ENCODE measurements at regions not wholly inside any gene's neighbourhood (a gene's known extent, or its start where the extent isn't known, plus 50 kb on each side); places are given as distances from the start of the nearest gene placed in this dataset.
A peak's percentile ranks its signal among the peaks of the same experiment; 100 is the strongest.
"Not testable (repeated sequence)": the region's sequence is repeated elsewhere in the genome, so short reads cannot be mapped to it uniquely, and the experiment has no call there.

DNA sequence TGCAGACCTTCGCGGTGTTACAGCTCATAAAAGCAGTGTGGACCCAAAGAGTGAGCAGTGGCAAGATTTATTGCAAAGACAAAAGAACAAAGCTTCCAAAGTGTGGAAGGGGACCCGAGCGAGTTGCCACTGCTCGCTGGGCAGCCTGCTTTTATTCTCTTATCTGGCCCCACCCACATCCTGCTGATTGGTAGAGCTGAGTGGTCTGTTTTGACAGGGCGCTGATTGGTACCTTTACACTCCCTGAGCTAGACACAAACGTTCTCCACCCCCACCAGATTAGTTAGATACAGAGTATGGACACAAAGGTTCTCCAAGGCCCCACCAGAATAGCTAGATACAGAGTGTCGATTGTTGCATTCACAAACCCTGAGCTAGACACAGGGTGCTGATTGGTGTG lies 156.2 kb upstream of the GIMD1 start:
- not testable (repeated sequence) for DNase-seq (ENCODE audit: low spot score)

DNA sequence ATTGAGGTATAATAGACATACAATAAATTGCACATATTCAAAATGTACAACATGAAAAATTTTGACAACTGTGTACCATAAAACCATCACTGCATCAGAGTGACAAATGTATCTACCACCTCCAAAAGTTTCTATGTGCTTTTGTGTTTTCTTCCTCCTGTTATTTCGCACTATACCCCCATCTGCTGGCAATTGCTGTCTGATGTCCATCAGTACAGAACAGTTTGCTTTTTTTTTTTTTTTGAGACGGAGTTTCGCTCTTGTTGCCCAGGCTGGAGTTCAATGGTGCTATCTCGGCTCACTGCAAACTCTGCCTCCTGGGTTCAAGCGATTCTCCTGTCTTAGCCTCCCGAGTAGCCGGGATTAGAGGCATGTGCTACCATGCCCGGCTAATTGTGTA lies 154.3 kb upstream of the GIMD1 start:
- peak; percentile 10 for DNase-seq (ENCODE audit: low spot score)

DNA sequence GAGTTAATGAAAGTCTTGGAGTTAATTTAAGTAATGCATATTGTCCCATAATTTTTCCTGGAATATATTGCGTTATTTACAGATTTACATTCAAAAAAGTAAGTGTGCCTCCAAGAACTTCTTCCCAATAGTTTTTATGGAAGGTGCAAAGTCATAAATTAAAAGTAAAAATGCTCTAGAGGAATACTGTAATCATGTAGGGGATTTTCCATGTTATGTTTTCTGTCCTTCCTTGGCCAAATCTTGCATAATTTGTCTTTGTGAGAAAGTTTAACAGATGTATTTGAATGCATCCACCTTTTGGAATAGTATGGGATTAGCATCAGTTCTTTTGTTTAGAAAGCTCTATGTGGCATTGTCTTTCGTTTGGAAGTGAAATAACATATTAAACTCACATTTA lies 144.1 kb upstream of the GIMD1 start:
- no peak for DNase-seq (ENCODE audit: low spot score)

DNA sequence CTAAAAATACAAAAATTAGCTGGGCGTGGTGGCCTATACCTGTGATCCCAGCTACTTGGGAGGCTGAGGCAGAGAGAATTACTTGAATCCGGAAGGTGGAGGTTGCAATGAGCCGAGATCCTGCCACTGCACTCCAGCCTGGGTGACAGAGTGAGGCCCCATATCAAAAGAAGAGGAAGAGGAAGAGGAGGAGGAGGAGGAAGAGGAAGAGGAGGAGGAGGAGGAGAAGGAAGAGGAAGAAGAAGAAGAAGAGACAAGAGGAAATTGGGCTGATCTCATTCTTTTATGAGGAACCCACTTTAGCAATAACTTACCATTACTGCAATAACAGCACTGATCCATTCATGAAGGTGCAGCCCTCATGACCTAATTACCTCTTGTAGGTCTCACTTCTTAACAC lies 138.9 kb upstream of the GIMD1 start:
- no peak for DNase-seq (ENCODE audit: low spot score)

DNA sequence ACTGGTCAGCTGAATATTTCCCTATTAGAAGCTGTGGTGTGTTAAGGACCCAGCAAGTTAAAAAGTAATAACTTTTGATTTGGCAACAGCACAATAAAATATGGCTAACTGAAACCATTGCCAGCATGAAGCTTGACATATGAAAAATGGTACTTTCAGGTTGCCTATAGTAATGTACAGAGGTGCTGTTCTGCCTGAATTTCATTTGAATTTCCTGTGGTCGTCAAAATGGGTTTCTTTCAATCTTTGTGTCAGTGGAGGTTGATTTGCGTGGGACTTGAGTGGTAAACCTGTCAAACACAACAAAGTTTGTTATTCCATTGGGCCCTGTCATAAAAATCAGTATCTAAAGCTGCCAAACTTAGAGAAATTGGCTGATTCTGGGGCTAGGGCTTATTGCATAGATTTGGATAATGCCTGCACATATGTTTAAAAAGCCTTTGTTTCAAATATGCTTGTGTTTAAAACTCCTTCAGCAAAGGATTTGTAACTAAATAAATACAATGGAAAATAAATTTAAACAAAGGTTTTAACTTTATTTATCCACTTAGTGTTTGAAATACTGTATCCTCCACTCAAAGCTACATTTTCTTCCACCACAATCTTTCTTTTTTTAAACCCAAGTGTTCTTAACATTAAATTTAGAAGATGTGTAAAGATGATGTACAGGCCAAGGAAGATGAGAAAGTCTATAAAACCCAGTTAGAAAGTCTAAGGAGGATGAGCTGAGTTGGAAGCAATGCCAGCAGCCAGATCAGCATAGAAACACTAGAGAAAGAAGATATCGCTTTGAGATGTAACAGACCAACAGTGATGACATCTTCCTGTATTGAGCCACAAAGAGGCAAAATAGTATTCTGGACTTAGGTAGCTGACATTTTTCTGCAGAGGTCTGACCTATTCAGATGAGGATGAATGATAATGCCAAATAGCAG lies 134.8 kb upstream of the GIMD1 start:
- no peak for DNase-seq (ENCODE audit: low spot score)

DNA sequence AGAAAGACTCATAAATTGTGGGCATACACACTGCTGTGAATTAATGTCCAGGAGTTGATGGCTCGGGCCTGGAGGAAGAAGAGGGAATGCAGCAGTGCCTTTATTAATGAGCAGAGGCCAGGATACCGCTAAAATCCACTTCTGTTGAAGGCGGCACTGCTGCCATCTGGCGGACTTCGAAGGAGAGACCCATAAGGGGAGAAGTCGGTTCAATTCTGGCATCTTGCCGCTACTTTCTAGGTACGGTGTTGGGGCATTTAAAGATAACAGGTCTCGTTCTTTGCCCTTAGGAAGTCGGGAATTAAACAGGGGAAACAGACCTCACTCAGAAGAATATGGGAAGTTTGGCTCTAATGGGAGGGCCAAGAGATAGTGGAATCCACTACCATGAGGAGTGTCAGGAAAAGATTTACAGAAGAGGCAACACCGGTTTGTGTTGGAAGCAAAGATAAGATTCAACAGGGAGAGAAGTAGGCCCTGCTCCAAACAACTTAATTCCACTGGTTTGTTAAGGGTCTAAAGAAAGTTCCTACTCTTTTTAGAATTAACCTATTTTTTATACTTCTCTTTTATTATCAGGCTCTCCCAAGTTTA lies 133.6 kb upstream of the GIMD1 start:
- DNase-seq (ENCODE audit: low spot score): peak; percentile 44

DNA sequence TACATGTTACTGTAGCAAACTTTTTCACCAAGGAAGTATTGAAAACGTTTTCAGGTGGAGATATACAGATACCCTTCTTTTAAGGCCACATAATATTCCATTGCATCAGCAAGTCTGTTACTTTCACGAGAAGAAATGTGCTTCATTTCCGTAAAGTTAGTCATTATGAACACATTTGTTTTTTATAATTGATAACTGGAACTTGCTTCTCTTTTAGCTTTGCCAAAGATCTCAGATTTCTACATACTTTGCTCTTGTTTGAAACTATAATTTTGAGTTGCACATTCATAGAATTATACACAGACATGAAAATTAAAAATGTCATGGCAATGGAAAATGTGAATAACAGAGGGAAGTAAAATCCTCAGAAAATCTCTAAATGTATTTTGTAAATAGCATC lies 128.7 kb upstream of the GIMD1 start:
- DNase-seq (ENCODE audit: low spot score): no peak

DNA sequence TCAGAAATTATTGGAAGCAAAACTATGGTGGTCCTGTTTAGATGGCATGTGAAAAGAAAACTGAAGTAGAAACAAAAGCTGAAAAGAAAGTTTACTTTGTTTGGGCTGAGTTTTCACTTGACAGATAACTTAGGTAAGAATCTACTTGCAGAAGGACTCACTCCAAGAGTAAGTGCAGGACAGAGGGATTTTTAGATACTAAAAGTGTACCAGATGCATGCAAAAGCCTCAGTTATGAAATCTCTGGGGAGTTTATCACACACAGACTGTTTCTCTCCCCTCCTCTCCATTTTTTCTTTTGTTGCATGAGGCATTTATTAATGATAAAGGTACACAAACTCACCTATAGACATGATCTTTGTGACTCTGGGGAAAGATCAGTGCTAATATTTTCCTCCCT lies 127.5 kb upstream of the GIMD1 start:
- DNase-seq (ENCODE audit: low spot score): no peak

DNA sequence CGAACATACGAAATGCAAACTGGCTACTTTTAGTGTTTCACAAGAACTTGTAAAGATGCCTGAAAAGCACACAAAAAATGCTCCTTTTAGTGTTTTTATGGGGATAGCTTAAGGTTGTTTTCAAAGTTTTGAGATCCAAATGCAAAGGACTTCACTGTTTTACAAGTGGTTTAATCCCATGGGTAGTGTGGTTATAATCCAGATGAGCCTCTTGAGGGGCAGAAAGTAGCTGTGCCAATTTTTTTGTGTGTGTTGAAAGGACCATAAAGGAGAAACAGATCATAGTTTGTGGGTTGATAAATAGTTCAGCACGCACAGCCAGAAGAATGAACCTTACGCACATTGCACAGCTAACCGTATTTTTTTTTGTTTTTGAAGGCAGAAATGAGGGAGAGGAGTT lies 126.9 kb upstream of the GIMD1 start:
- no peak for DNase-seq (ENCODE audit: low spot score)

DNA sequence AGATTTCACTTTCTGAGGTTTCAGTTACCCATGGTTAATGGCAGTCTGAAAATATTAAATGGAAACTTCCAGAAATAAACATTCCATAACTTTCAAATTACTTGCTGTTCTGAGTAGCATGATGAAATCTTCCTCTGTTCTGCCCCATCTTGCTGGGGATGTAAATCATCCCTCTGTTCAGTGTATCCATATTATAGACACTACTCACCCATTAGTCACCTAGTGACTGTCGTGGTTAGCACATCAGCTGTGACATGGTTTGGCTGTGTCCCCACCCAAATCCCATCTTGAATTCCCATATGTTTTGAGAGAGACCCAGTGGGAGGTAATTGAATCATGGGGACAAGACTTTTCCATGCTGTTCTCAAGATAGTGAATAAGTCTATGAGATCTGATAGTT lies 125.5 kb upstream of the GIMD1 start:
- no peak for DNase-seq (ENCODE audit: low spot score)

DNA sequence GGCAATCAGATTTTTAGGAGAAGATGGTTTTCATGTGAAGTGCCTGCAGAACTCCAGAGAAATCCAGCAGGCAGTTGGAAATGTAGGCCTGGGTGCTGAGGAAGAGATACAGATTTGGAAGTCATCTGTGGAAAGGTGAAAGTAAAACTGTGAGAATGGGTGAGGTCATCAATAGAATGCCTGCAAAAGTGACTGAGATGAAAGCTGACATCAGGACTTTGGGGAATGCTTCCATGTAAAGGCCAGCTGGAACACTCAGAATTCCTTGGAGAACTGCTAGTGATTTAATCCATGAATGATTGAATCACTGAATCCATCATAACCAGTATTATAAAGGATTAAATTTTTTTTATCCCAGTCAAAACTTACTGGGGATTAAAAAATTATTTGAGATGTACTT lies 124.5 kb upstream of the GIMD1 start:
- no peak for DNase-seq (ENCODE audit: low spot score)

DNA sequence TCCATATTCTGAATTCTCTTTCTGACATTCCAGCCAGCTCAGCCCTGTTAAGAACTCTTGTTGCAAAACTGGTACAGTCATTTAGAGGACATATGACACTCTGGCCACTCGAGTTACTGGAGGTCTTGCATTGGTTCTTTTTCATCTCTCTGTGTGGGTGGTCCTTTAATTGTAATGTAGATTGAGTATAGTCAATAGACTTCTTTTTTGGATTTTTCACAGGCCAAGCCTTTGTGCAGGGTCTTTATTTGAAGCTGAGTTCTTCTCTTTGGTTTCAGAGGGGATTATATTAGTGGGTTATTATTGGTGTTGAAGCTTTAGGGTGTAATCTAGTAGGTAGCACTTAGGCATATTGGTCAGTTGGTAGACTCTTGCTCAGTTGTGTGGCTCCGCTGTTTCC lies 118.0 kb upstream of the GIMD1 start:
- DNase-seq (ENCODE audit: low spot score): no peak

DNA sequence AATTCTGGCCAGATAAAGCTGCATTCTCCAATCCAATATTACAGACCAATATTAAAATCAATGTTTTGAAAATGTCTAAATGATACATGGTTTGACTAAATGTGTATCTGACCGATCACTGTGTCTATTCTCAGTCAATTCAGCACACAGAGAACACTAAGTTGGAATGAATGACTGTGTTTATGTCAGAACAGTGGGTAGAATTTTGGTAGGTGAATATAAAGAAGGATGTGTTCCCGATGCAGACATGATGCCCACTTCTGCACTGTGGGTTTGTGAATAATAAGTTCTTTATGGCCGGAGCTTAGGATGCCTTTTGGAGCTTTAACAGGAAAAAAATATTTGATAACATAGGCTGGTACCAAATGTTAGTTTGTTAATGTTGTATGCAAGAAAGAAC lies 113.2 kb upstream of the GIMD1 start:
- DNase-seq (ENCODE audit: low spot score): no peak

DNA sequence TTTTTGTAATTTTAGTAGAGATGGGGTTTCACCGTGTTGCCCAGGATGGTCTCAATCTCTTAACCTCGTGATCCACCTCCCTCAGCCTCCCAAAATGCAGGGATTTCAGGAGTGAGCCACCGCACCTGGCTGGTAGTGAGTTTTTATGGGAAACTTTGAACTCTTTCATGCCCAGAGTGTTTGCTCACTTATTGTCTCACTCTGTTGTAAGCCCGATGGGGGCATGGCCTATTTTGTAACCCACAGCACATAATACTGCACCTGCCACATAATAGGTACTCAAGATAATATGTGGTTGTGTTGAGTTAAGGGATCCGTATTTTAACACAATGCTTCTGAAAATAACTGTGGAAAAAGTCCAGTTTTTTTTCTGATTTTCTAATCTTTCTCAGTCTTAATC lies 109.6 kb upstream of the GIMD1 start:
- no peak for DNase-seq (ENCODE audit: low spot score)

DNA sequence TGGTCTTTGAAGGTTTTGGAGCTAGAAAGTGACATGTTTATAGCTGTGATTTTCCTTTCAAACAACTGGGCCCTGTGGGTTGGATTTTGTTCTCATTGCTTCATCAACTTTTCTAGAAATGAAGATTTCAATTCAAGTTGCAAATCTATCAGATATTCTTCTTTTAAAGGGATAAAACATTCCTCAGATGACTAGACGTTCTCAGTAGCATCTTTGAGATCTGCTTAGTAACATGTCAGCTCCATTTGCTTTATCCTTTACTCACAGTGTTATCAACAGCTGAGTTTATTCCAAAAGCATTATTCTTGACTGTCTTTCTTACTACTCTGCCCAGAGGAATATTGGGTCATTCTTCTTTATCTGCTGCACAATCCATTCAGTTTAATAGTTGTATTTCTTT lies 108.2 kb upstream of the GIMD1 start:
- no peak for DNase-seq (ENCODE audit: low spot score)

DNA sequence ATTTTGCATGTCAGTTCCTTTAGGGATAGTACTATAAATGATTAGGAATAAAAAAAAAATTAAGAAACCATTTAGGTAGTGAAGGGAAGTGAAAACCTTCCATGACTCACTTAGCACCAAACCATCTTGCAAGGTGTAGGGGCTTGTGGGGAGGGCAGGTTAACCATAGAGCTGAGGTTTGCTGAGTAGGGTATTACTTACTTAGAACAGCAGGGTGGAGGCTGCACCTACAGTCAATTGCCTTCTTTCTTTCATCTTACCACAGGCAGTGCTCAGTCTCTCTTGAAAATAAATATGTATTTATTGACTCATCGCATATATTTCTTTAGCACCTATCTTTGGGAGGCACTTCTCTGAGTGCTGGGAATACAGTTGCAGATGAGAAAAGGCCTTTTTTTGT lies 104.9 kb upstream of the GIMD1 start:
- no peak for DNase-seq (ENCODE audit: low spot score)

DNA sequence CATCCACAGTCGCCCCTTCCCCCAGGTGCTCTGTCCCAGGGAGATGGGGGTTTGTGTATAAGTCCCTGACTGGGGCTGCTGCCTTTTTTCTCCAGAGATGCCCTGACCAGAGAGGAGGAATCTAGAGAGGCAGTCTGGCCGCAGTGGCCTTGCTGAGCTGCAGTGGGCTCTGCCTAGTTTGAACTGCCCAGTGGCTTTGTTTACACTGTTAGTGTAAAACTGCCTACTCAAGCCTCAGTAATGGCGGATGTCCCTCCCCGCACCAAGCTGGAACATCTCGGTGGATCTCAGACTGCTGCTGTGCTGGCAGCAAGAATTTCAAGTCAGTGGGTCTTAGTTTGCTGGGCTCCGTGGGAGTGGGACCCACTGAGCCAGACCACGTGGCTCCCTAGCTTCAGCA lies 102.6 kb upstream of the GIMD1 start:
- DNase-seq (ENCODE audit: low spot score): no peak

DNA sequence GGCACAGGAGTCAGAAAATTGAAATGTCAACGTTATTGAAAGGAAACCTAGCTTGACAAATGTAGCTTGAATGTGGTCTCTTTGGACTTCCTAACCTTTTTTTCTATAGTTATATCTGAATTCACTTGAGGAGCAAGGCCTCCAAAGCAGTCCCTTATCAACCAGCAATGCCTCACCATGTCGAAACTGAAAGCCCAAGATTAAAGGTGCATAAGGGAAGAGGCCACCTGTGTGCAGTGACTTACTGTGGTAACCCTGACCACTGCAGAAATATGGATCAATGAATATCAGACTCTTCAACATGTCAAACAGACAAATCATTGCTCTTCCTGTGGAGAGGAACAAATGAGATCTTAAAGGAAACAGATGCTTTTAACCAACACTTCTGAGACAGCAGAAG lies 95.0 kb upstream of the GIMD1 start:
- DNase-seq (ENCODE audit: low spot score): no peak

DNA sequence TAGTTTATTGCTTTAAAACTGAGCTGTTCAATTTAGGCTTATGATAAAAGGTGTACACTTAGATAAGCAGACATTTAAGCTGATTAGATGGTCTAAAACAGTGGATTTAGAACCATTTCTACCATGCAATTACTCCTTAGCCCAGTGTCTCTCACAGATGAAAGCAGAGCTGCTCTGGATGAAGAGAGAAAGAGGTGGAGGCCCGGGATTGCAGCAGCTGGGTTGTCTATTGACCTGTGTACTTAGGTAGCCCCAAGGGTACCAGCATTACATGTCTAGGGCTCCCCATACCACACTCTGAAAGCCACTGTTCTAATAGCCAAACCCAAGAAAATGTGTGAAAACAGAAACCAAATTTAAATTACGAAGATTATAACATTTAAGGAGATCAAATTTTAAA lies 86.0 kb upstream of the GIMD1 start:
- DNase-seq (ENCODE audit: low spot score): no peak

DNA sequence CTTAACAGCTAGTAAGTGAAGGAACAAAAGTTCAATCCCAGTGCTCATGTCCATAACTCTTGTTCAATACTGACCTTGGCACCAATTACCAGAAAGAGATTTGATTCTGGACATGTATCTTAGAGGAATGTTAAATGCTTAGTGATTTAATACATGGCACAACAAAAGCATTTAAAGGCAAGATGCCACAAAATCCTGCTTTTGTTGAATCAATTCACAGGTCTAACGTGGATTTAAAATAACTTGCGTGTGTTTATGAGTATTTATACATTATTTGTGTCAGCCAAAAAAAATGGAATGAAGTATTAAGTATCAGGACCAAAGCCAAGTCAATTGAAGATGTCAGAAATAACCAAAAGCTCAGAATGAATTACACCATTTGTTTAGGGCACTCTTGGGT lies 85.4 kb upstream of the GIMD1 start:
- no peak for DNase-seq (ENCODE audit: low spot score)

DNA sequence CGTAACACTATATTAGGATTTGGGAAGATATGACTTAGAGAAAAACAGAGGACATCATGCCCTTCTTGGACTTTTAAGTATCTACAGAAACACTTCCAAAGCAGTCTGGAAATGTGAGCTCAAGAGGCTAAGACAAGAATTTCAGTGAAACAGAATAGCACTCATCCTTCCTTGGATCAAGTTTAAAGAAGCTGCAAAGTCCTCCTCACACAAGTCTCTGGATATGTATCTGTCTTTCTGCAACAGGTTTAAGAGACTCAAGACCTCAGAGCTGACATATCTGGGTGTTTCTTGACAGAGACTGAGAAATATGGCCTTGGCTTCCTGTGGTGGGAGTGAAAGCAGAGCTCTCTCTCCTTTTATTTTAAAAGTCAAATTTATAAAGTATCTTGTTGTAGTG lies 82.5 kb upstream of the GIMD1 start:
- DNase-seq (ENCODE audit: low spot score): no peak

DNA sequence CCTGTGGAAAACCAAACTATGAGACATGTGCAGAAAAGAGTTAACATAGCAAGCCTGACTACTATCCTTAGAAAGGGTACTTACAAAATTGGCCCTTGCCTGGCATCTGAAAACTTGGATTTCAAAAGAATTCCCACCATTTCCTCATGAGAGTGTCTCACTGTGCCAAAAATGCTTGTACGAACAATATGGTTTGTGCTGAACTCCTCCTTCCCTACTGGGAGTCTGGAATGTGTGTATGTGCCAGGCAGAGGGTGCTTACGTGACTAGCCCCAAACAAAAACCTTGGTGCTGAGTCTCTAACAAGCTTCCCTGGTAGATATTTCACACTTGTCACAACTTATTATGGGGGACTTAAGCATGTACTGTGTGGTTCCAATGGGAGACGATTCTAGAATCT lies 81.7 kb upstream of the GIMD1 start:
- no peak for DNase-seq (ENCODE audit: low spot score)

DNA sequence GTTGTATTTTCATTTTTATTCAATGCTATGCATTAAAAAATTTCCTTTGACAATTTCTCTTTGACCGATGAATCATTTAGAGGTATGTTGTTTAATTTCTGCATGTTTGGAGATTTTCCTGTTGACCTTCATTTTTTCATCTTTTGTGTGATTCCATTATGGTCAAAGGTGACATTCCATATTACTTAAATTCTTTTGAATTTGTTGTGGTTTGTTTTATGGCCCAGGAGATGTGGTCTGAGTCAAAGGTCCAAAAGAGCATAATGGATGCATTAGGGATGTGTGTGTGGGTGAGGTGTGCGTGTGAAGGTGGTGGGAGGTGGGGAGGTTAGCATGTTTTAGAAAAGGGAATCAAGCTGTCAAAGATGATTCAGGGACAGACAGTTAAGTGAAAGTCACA lies 76.0 kb upstream of the GIMD1 start:
- peak; percentile 11 for DNase-seq (ENCODE audit: low spot score)

DNA sequence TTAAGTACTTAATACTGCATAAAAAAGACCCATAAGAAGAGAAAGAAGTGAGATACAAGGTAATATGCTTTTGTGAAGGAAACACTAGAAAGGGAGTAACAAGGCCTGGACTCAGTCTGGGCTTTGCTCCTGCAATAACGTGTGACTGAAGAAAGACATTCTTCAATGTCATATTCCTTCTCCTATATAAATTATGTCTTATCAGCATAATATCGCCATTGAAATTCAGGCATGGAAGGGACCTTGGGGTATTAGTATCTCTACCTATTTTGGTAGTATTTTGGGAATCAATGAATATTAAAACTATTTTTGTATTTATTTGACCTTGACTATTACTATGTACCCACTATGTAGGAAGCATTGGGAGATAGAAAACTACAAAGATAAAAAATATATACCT lies 62.2 kb upstream of the GIMD1 start:
- no peak for DNase-seq (ENCODE audit: low spot score)

Measured in hepatic stellate cell (primary cell).